ENCODE measurements at regions not wholly inside any gene's neighbourhood (a gene's known extent, or its start where the extent isn't known, plus 50 kb on each side); places are given as distances from the start of the nearest gene placed in this dataset.

DNA sequence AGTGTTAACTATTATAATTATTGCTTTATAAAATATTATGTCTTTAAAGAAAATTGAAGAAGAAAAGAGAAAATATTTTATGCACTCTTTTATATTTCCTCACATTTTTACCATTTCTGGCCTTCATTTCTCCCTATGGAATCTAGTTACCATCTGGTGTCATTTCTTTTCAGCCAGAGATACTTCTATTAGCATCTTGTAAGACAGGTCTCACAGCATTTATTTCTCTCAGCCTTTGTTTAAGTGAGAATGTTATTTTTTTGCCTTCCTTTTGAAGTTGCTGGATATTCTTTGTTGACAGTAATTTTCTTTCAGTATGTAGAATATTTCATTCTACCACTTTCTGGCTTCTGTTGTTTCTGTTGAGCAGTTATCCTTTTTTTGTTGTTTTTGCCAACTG, 652.1 kb upstream of the CITED2 start:
- intact Hi-C loops (cut with DNase I; ENCODE audit: low total_unique reads) = no loop called here
- no peak for DNase-seq
- in situ Hi-C loops (cut with MboI; ENCODE audit: low sequenced_read_pairs in 4 of 4) = no loop called here
- H3K9me3 ChIP-seq = no peaks in the 10 kb centered on the region
- no peak overlapping the region for H3K4me3 ChIP-seq
- no peaks in the 10 kb centered on the region for H3K4me1 ChIP-seq
- TF ChIP-seq POLR2A (IDR thresholded peaks at IDR 0.05) = no peak
- TF ChIP-seq, protein P1, sequence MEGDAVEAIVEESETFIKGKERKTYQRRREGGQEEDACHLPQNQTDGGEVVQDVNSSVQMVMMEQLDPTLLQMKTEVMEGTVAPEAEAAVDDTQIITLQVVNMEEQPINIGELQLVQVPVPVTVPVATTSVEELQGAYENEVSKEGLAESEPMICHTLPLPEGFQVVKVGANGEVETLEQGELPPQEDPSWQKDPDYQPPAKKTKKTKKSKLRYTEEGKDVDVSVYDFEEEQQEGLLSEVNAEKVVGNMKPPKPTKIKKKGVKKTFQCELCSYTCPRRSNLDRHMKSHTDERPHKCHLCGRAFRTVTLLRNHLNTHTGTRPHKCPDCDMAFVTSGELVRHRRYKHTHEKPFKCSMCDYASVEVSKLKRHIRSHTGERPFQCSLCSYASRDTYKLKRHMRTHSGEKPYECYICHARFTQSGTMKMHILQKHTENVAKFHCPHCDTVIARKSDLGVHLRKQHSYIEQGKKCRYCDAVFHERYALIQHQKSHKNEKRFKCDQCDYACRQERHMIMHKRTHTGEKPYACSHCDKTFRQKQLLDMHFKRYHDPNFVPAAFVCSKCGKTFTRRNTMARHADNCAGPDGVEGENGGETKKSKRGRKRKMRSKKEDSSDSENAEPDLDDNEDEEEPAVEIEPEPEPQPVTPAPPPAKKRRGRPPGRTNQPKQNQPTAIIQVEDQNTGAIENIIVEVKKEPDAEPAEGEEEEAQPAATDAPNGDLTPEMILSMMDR (IDR thresholded peaks at IDR 0.05 in 4 of 5, conservative IDR thresholded peaks at IDR 0.05 in 1 of 5) = no peak
- ATAC-seq = no peak
- no peak overlapping the region for H3K27ac ChIP-seq
- H3K27me3 ChIP-seq = no peaks in the 10 kb centered on the region
- H3K36me3 ChIP-seq = no peaks in the 10 kb centered on the region

DNA sequence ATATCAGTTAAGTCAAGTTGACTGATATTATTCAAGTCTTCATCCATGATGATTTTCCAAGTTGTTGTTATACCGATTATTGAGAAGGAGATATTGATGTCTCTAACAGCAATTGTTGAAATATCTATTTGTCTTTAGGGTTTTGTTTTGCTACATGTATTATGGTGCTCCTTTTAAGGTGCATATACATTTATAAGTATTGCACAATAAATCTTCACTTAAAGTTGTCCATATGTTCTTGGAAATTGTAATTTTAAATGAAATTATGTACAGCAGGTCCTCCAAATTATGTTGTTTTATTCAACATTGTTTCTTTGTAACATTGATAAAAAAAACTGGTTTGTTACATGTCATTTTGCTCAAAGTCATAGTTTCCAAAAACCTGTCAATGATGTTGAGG, 650.7 kb upstream of the CITED2 start:
- in situ Hi-C loops (cut with MboI; ENCODE audit: low sequenced_read_pairs in 4 of 4) (no loop called here), intact Hi-C loops (cut with DNase I; ENCODE audit: low total_unique reads) (no loop called here)
- TF ChIP-seq POLR2A (IDR thresholded peaks at IDR 0.05) = no peak
- Histone ChIP-seq H3K36me3 (no peaks in the 10 kb centered on the region), H3K9me3 (no peaks in the 10 kb centered on the region), H3K4me3 (no peak overlapping the region), H3K27ac (no peak overlapping the region), H3K27me3 (no peaks in the 10 kb centered on the region), H3K4me1 (no peaks in the 10 kb centered on the region)
- ATAC-seq (no peak), DNase-seq (no peak)

DNA sequence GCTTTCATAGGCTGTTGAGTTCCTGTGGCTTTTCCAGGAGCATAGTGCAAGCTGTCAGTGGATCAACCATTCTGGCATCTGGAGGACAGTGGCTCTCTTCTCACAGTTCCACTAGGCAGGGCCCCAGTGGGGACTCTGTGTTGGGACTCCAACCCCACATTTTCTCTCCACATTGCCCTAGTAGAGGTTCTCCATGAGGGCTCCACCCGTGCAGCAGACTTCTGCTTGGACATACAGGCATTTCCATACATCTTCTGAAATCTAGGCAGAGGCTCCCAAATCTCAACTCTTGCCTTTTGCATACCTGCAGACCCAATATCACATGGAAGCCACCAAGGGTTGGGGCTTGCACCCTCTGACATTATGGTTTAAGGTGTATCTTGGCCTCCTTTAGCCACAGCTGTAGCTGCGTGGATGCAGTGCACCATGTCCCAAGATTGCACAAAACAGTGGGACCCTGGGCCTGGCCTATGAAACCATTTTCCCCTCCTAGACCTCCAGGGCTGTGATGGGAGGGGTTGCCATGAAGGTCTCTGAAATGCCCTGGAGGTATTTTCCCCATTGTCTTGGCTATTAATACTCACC, 645.9 kb upstream of the CITED2 start:
- no peak for DNase-seq
- H3K4me1 ChIP-seq = no peaks in the 10 kb centered on the region

DNA sequence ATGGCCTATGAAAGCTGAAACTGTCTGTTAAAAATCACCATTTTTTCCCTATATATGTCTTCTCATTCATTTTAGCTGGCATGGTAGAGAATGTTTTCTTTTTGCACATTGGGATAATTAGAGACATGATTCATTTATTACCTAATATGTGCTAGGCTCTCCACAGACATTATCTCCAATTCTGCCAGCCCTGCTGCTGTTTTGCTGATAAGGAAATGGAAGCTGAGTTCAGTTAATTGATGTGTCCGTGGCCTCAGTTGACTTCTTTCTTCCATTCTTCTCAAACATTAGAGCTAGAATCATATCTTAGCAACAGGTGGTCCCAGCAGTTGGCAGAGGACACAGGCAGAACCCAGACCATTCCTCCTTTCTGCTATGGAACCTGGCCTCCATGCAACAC, 644.1 kb upstream of the CITED2 start:
- H3K4me3 ChIP-seq = no peak overlapping the region
- H3K27me3 ChIP-seq = no peaks in the 10 kb centered on the region
- H3K27ac ChIP-seq = no peak overlapping the region
- H3K36me3 ChIP-seq = no peaks in the 10 kb centered on the region
- ATAC-seq (no peak), DNase-seq (no peak)
- intact Hi-C loops (cut with DNase I; ENCODE audit: low total_unique reads) (no loop called here), in situ Hi-C loops (cut with MboI; ENCODE audit: low sequenced_read_pairs in 4 of 4) (no loop called here)
- H3K4me1 ChIP-seq = no peaks in the 10 kb centered on the region
- no peaks in the 10 kb centered on the region for H3K9me3 ChIP-seq
- TF ChIP-seq POLR2A (IDR thresholded peaks at IDR 0.05) = no peak
- TF ChIP-seq, protein P1 (IDR thresholded peaks at IDR 0.05 in 4 of 5, conservative IDR thresholded peaks at IDR 0.05 in 1 of 5) = no peak

More for the DNA sequence above, 645.9 kb upstream of the CITED2 start:
- TF ChIP-seq, protein P1 (IDR thresholded peaks at IDR 0.05 in 4 of 5, conservative IDR thresholded peaks at IDR 0.05 in 1 of 5) = no peak
- no peak for TF ChIP-seq POLR2A (IDR thresholded peaks at IDR 0.05)
- intact Hi-C loops (cut with DNase I; ENCODE audit: low total_unique reads) = no loop called here
- Histone ChIP-seq H3K4me3 (peak overlapping the region in 1 of 4 donors; percentile 7), H3K27ac (no peak overlapping the region), H3K36me3 (no peaks in the 10 kb centered on the region), H3K27me3 (no peaks in the 10 kb centered on the region), H3K9me3 (no peaks in the 10 kb centered on the region)
- ATAC-seq = no peak
- in situ Hi-C loops (cut with MboI; ENCODE audit: low sequenced_read_pairs in 4 of 4) = no loop called here

DNA sequence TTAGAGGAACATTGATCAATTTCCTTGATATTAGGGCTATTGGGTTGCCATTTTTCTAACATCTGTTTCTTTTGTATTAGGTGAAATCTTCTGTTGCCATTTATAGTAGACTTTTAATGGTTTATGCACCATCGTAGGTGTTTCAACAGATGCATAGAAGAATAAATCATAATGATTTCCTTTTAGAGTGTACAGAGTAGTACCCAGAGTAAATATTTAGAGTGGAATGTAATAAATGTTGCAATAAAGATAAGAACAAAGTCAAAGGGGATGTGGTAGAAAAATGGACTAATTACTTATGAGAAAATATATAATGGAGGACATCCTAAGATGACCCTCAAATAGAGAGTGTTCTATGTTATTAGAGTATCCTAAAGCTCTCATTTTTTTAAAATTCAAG, 643.0 kb upstream of the CITED2 start:
- Histone ChIP-seq H3K9me3 (no peaks in the 10 kb centered on the region), H3K27ac (no peak overlapping the region), H3K36me3 (no peaks in the 10 kb centered on the region), H3K27me3 (no peaks in the 10 kb centered on the region), H3K4me3 (no peak overlapping the region), H3K4me1 (no peaks in the 10 kb centered on the region)
- in situ Hi-C loops (cut with MboI; ENCODE audit: low sequenced_read_pairs in 4 of 4) (no loop called here), intact Hi-C loops (cut with DNase I; ENCODE audit: low total_unique reads) (no loop called here)
- DNase-seq (no peak), ATAC-seq (no peak)
- TF ChIP-seq, protein P1 (IDR thresholded peaks at IDR 0.05 in 4 of 5, conservative IDR thresholded peaks at IDR 0.05 in 1 of 5) = no peak
